ENCODE measurements at regions not wholly inside any gene's neighbourhood (a gene's known extent, or its start where the extent isn't known, plus 50 kb on each side); places are given as distances from the start of the nearest gene placed in this dataset.
"Not testable (repeated sequence)": the region's sequence is repeated elsewhere in the genome, so short reads cannot be mapped to it uniquely, and the experiment has no call there.

- no peak for DNase-seq
Measured at GRCh38 chr7:41576166-41576565, 126.7 kb downstream of the INHBA start.

GRCh38 chr7:41574377-41574776 lies 128.5 kb downstream of the INHBA start:
- DNase-seq, result no peak

GRCh38 chr7:41573862-41574261 lies 129.0 kb downstream of the INHBA start:
- no peak for DNase-seq

- no peak for DNase-seq
Measured at GRCh38 chr7:41573443-41573842, 129.4 kb downstream of the INHBA start.

- DNase-seq, result no peak
Measured at GRCh38 chr7:41573015-41573414, 129.9 kb downstream of the INHBA start.

GRCh38 chr7:41571573-41571972 lies 131.3 kb downstream of the INHBA start:
- no peak for DNase-seq

- no peak for DNase-seq
Measured at GRCh38 chr7:41570766-41571165, 132.1 kb downstream of the INHBA start.

GRCh38 chr7:41568135-41568534 lies 134.8 kb downstream of the INHBA start:
- DNase-seq, result no peak

GRCh38 chr7:41567731-41568114 lies 135.2 kb downstream of the INHBA start:
- DNase-seq, result no peak

GRCh38 chr7:41567031-41567730 lies 135.7 kb downstream of the INHBA start:
- no peak for DNase-seq

GRCh38 chr7:41566581-41566980 lies 136.3 kb downstream of the INHBA start:
- DNase-seq, result no peak

GRCh38 chr7:41565655-41566054 lies 137.2 kb downstream of the INHBA start:
- DNase-seq, result peak; percentile 0

- DNase-seq, result no peak
Measured at GRCh38 chr7:41559426-41559825, 143.5 kb downstream of the INHBA start.

GRCh38 chr7:41554481-41554880 lies 148.4 kb downstream of the INHBA start:
- no peak for DNase-seq

- not testable (repeated sequence) for DNase-seq
Measured at GRCh38 chr7:41550046-41550445, 152.8 kb downstream of the INHBA start.

GRCh38 chr7:41544241-41544640 lies 158.6 kb downstream of the INHBA start:
- DNase-seq, result no peak

- DNase-seq, result no peak
Measured at GRCh38 chr7:41540601-41541000, 162.3 kb downstream of the INHBA start.

GRCh38 chr7:41538810-41539724 lies 163.8 kb downstream of the INHBA start:
- no peak for DNase-seq

- no peak for DNase-seq
Measured at GRCh38 chr7:41536873-41537665, 165.8 kb downstream of the INHBA start.

GRCh38 chr7:41536122-41536872 lies 166.6 kb downstream of the INHBA start:
- DNase-seq, result no peak

GRCh38 chr7:41529831-41530230 lies 173.1 kb downstream of the INHBA start:
- DNase-seq, result no peak

GRCh38 chr7:41524876-41525275 lies 178.0 kb downstream of the INHBA start:
- no peak for DNase-seq

GRCh38 chr7:41520445-41520844 lies 182.4 kb downstream of the INHBA start:
- no peak for DNase-seq
